ENCODE measurements at regions not wholly inside any gene's neighbourhood (a gene's known extent, or its start where the extent isn't known, plus 50 kb on each side); places are given as distances from the start of the nearest gene placed in this dataset.
"Not testable (repeated sequence)": the region's sequence is repeated elsewhere in the genome, so short reads cannot be mapped to it uniquely, and the experiment has no call there.

DNA sequence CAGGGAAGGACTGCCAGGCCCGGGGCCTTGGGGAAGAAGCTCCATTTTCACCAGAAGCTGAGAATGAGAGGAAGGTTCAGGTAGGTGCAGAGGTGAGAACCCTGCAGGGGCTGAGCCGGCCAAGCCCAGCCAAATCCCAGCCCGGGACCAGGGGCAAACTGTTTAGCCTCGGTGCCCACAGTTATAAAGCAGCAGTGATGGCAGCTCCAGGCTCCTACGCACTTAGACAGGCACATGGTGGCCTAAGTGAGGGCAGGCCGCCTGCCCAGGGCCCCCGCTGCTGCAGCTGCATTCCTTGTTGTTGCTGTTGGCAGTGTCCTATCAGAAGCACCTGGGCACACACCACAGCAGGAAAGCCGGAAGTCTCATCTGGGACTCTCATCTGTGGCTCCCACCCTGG, 159.9 kb upstream of the FOXD4L5 start:
- ChIA-PET POLR2A (no interaction called here), CTCF (no interaction called here)
- Mint-ChIP-seq H3K4me1 (ENCODE audit: low read depth) (no peaks in the 10 kb centered on the region), H3K27me3 (no peaks in the 10 kb centered on the region), H3K36me3 (no peaks in the 10 kb centered on the region), H3K4me3 (no peak overlapping the region), H3K27ac (no peak overlapping the region), H3K9me3 (peaks cover 24% of the 10 kb centered on the region)
- no peak for DNase-seq
- intact Hi-C loops (cut with micrococcal nuclease): no loop called here

GRCh38 chr9:65442116-65442515, 157.1 kb upstream of the FOXD4L5 start:
- POLR2A ChIA-PET; intact Hi-C loops (cut with micrococcal nuclease); H3K36me3 Mint-ChIP-seq; DNase-seq; CTCF ChIA-PET; H3K27ac Mint-ChIP-seq; H3K4me1 Mint-ChIP-seq (ENCODE audit: low read depth); H3K27me3 Mint-ChIP-seq; H3K4me3 Mint-ChIP-seq: not testable (repeated sequence)
- H3K9me3 Mint-ChIP-seq: peaks cover 16% of the 10 kb centered on the region

- POLR2A ChIA-PET; H3K4me3 Mint-ChIP-seq; H3K27me3 Mint-ChIP-seq; H3K27ac Mint-ChIP-seq; CTCF ChIA-PET; DNase-seq; H3K4me1 Mint-ChIP-seq (ENCODE audit: low read depth); intact Hi-C loops (cut with micrococcal nuclease); H3K36me3 Mint-ChIP-seq: not testable (repeated sequence)
- peaks cover 22% of the 10 kb centered on the region for H3K9me3 Mint-ChIP-seq
Measured at GRCh38 chr9:65441324-65441920, 156.4 kb upstream of the FOXD4L5 start.

DNA sequence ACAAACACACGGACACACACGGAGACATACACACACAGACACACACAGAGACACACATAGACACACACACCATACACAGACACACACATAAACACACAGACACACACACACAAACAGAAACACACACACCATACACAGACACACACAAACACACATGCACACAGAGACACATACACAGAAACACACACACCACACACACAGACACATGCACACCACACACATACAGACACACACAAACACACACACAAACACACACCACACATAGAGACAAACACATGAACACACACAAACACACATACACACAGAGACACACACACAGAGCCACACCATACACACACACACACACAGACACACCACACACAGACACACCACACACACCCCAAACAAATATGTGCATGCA, 152.7 kb upstream of the FOXD4L5 start:
- no peaks in the 10 kb centered on the region for H3K4me1 Mint-ChIP-seq (ENCODE audit: low read depth)
- ChIA-PET POLR2A (no interaction called here), CTCF (no interaction called here)
- no peak overlapping the region for H3K27ac Mint-ChIP-seq
- H3K9me3 Mint-ChIP-seq: peaks cover 35% of the 10 kb centered on the region
- no peak overlapping the region for H3K4me3 Mint-ChIP-seq
- H3K27me3 Mint-ChIP-seq: no peaks in the 10 kb centered on the region
- peaks cover 6% of the 10 kb centered on the region for H3K36me3 Mint-ChIP-seq
- intact Hi-C loops (cut with micrococcal nuclease): no loop called here
- no peak for DNase-seq

DNA sequence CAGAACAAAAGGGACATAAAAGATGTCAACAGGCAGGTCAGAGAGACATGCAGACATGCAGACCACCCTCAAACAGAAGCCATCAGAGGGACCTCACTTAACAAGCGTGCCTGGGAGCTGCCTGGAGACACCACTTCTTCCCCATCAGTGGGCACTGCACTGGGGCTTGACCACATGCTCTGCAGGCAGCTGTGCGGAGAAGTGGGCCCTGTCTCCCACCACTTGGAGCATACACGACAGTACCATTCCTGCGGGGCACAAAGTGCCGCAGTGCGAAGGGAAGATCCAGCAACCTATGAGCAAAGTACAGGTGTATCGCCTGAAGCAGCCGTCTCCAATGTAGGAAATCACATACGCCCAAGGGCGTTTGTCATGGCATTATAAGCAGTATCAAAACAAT, 150.5 kb upstream of the FOXD4L5 start:
- Mint-ChIP-seq H3K27ac (no peak overlapping the region), H3K36me3 (peaks cover 12% of the 10 kb centered on the region), H3K4me3 (no peak overlapping the region), H3K9me3 (peaks cover 42% of the 10 kb centered on the region), H3K27me3 (no peaks in the 10 kb centered on the region), H3K4me1 (ENCODE audit: low read depth) (no peaks in the 10 kb centered on the region)
- POLR2A ChIA-PET: no interaction called here
- intact Hi-C loops (cut with micrococcal nuclease): no loop called here
- CTCF ChIA-PET: no interaction called here
- no peak for DNase-seq

DNA sequence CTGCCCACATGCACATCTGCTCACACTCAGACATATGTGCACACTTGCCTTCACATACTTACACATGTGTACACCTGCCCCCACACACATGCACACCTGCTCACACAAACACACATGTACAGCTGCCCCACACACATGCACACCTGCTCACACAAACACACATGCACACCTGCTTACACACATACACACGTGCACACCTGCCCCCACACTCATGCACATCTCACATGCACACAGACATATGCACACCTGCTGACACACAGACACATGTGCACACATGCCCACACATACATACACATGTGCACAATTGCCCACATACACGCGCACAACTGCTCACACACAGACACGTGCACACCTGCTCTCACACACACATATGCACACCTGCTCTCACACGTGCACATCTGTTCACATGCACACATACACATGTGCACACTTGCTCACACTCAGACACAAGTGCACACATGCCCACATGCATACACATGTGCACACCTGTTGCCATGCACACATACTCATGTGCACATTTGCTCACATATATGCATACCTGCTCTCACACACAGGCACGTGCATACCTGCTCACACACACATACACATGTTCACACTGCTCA, 147.8 kb upstream of the FOXD4L5 start:
- Mint-ChIP-seq H3K4me3 (no peak overlapping the region), H3K4me1 (ENCODE audit: low read depth) (no peaks in the 10 kb centered on the region), H3K27me3 (no peaks in the 10 kb centered on the region), H3K9me3 (peaks cover 44% of the 10 kb centered on the region), H3K36me3 (peaks cover 12% of the 10 kb centered on the region), H3K27ac (no peak overlapping the region)
- no peak for DNase-seq
- POLR2A ChIA-PET: no interaction called here
- intact Hi-C loops (cut with micrococcal nuclease): no loop called here
- CTCF ChIA-PET: no interaction called here

DNA sequence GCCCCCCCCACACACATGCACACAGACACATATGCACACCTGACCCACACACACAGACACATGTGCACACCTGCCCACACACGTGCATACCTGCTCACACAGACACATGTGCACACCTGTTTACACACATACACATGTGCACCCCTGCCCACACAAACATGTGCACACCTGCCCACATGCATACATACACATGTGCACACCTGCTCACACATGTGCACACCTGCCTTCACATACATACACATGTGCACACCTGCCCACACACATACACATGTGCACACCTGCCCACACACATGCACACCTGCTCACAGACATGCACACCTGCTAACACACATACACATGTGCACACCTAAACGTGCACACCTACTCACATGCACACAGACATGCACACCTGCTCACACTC, 147.0 kb upstream of the FOXD4L5 start:
- H3K36me3 Mint-ChIP-seq: peaks cover 12% of the 10 kb centered on the region
- no peaks in the 10 kb centered on the region for H3K4me1 Mint-ChIP-seq (ENCODE audit: low read depth)
- DNase-seq: no peak
- H3K9me3 Mint-ChIP-seq: peaks cover 40% of the 10 kb centered on the region
- intact Hi-C loops (cut with micrococcal nuclease): no loop called here
- no peaks in the 10 kb centered on the region for H3K27me3 Mint-ChIP-seq
- no peak overlapping the region for H3K27ac Mint-ChIP-seq
- CTCF ChIA-PET: no interaction called here
- no peak overlapping the region for H3K4me3 Mint-ChIP-seq
- POLR2A ChIA-PET: no interaction called here

- intact Hi-C loops (cut with micrococcal nuclease): no loop called here
- Mint-ChIP-seq H3K4me3 (no peak overlapping the region), H3K27ac (no peak overlapping the region), H3K9me3 (peaks cover 35% of the 10 kb centered on the region), H3K36me3 (peaks cover 16% of the 10 kb centered on the region), H3K4me1 (ENCODE audit: low read depth) (no peaks in the 10 kb centered on the region), H3K27me3 (no peaks in the 10 kb centered on the region)
- ChIA-PET POLR2A (no interaction called here), CTCF (no interaction called here)
- no peak for DNase-seq
Measured at GRCh38 chr9:65430221-65430620, 145.2 kb upstream of the FOXD4L5 start.

DNA sequence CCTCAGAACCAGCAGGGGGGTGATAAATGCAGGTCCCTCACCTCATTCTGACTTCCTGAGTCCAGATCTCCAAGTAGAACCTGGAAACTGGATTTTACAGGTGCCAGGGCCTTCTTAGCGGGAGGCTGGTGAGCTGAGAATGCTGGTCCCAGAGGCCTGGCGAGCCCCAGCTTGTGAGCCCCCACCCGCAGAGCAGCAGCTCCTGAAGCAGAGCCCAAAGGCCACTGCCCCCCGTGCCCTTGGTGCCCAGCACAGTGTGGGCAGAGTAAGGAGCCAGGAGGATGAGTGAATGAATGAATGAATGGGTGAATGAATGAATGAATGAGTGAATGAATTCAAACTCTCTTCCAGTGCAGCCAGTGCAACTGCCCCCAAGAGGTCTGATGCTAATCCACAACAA, 142.4 kb upstream of the FOXD4L5 start:
- CTCF ChIA-PET; H3K27me3 Mint-ChIP-seq; H3K4me3 Mint-ChIP-seq; DNase-seq; POLR2A ChIA-PET; H3K27ac Mint-ChIP-seq; H3K4me1 Mint-ChIP-seq (ENCODE audit: low read depth); intact Hi-C loops (cut with micrococcal nuclease): not testable (repeated sequence)
- peaks cover 12% of the 10 kb centered on the region for H3K36me3 Mint-ChIP-seq
- H3K9me3 Mint-ChIP-seq: peaks cover 41% of the 10 kb centered on the region

DNA sequence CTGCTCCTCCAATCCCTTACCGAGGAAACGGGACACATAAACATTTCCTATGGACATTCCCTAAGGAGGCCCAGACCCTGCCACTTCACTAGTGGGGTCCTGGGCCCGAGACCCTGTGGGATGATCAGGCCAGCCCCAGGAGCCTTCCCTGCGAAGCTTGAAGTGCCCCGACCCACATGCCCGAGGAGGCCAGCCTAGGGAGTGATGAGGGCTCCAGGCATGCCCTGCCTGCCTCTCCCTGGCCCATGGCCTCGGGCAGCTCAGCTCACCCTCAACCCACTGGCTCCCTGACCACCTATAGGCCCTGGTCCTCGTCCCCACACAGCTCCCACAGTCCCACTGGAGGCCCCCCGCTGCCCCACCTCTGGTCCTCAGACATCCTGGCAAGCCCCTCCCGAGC, 141.8 kb upstream of the FOXD4L5 start:
- H3K4me3 Mint-ChIP-seq; H3K27ac Mint-ChIP-seq; DNase-seq; H3K36me3 Mint-ChIP-seq; POLR2A ChIA-PET; intact Hi-C loops (cut with micrococcal nuclease); H3K4me1 Mint-ChIP-seq (ENCODE audit: low read depth); H3K27me3 Mint-ChIP-seq; CTCF ChIA-PET: not testable (repeated sequence)
- H3K9me3 Mint-ChIP-seq: peaks cover 39% of the 10 kb centered on the region

- no peak overlapping the region for H3K27ac Mint-ChIP-seq
Measured at GRCh38 chr9:65426231-65426630, 141.2 kb upstream of the FOXD4L5 start.

DNA sequence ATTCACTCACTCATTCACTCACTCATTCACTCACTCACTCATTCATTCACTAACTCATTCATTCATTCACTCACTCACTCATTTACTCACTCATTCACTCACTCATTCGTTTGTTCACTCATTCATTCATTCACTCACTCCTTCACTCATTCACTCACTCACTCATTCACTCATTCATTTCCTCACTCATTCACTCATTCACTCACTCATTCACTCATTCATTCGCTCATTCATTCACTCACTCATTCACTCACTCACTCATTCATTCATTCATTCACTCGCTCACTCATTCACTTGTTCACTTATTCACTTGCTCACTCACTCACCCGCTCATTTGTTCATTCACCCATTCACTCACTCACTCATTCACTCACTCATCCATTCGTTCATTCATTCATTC, 140.2 kb upstream of the FOXD4L5 start:
- peaks cover 46% of the 10 kb centered on the region for H3K9me3 Mint-ChIP-seq
- DNase-seq; POLR2A ChIA-PET; CTCF ChIA-PET; H3K27me3 Mint-ChIP-seq; H3K27ac Mint-ChIP-seq; H3K4me3 Mint-ChIP-seq; intact Hi-C loops (cut with micrococcal nuclease); H3K4me1 Mint-ChIP-seq (ENCODE audit: low read depth); H3K36me3 Mint-ChIP-seq: not testable (repeated sequence)

More at GRCh38 chr9:65426231-65426630, 141.2 kb upstream of the FOXD4L5 start:
- CTCF ChIA-PET: no interaction called here
- H3K4me1 Mint-ChIP-seq (ENCODE audit: low read depth): no peaks in the 10 kb centered on the region
- H3K36me3 Mint-ChIP-seq: peaks cover 8% of the 10 kb centered on the region
- H3K9me3 Mint-ChIP-seq: peaks cover 40% of the 10 kb centered on the region
- H3K4me3 Mint-ChIP-seq: no peak overlapping the region
- H3K27me3 Mint-ChIP-seq: no peaks in the 10 kb centered on the region
- POLR2A ChIA-PET: no interaction called here
- no peak for DNase-seq
- intact Hi-C loops (cut with micrococcal nuclease): no loop called here

GRCh38 chr9:65424437-65424984, 139.5 kb upstream of the FOXD4L5 start:
- CTCF ChIA-PET; intact Hi-C loops (cut with micrococcal nuclease); H3K36me3 Mint-ChIP-seq; H3K4me1 Mint-ChIP-seq (ENCODE audit: low read depth); H3K27ac Mint-ChIP-seq; H3K27me3 Mint-ChIP-seq; DNase-seq; POLR2A ChIA-PET; H3K4me3 Mint-ChIP-seq: not testable (repeated sequence)
- H3K9me3 Mint-ChIP-seq: peaks cover 49% of the 10 kb centered on the region
